ENCODE measurements at regions not wholly inside any gene's neighbourhood (a gene's known extent, or its start where the extent isn't known, plus 50 kb on each side); places are given as distances from the start of the nearest gene placed in this dataset.

DNA sequence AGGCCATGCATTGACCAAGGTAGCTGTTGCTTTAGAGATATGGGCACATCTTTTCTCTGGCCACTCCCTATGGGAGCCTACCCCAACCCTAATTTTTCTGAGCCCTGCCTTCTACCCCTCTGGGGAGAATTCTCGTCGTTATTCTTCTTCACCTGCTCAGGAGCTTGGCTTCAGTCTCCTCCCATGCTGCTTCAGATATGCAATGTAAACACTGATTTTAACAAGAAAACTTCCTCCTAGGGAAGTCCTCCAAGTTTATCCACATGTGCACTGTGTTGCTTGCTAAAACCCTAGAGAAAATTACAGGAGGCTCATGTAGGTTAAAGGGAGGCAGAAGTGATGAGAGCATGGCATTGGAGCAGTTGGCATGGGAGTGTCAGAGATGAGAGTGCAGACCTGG, 445.2 kb upstream of the MDFIC2 start:
- DNase-seq (ENCODE audit: low spot score), result no peak
- TF ChIP-seq, protein P1, sequence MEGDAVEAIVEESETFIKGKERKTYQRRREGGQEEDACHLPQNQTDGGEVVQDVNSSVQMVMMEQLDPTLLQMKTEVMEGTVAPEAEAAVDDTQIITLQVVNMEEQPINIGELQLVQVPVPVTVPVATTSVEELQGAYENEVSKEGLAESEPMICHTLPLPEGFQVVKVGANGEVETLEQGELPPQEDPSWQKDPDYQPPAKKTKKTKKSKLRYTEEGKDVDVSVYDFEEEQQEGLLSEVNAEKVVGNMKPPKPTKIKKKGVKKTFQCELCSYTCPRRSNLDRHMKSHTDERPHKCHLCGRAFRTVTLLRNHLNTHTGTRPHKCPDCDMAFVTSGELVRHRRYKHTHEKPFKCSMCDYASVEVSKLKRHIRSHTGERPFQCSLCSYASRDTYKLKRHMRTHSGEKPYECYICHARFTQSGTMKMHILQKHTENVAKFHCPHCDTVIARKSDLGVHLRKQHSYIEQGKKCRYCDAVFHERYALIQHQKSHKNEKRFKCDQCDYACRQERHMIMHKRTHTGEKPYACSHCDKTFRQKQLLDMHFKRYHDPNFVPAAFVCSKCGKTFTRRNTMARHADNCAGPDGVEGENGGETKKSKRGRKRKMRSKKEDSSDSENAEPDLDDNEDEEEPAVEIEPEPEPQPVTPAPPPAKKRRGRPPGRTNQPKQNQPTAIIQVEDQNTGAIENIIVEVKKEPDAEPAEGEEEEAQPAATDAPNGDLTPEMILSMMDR (IDR thresholded peaks at IDR 0.05), result no peak
- no peak for ATAC-seq (ENCODE audit: low FRiP score)

DNA sequence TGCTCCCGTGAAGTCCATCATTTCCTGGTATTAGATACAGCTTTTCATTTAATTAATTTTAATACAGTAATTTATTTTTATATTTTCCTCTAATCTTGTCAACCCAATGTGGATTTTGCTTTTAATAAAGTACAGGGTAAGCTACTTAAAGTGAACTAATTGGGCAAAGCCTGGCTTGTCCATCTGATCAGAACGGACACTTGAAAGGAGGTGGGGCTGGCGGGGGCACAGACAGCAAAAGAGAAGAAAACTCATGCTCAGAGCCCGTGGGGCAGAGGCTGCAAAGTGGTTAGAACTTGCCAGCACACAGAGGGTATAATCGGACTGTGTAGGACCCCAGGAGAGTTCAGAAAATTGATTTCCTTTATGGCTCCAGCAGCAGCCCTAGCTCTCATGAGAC, 443.1 kb upstream of the MDFIC2 start:
- TF ChIP-seq, protein P1 (IDR thresholded peaks at IDR 0.05), result no peak
- DNase-seq (ENCODE audit: low spot score) (no peak), ATAC-seq (ENCODE audit: low FRiP score) (no peak)

DNA sequence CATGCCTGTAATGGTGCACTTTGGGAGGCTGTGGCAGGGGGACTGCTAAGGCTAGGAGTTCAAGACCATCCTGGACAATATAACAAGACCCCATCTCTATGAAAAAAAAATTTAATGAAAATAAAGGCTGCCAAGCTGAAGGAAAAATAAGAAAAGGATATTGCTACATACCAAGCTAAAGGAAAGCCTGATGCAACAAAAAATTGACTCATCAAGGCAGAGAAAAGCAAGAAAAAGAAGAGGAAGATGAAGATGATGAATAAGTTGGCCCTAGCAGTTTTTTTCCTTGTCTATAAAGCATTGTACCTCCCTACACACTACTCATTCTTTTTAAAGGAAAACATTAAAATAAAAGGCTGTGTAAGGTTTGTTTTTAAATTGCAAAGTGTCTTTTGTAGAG, 441.9 kb upstream of the MDFIC2 start:
- ATAC-seq (ENCODE audit: low FRiP score) (no peak), DNase-seq (ENCODE audit: low spot score) (no peak)
- TF ChIP-seq, protein P1 (IDR thresholded peaks at IDR 0.05), result no peak

DNA sequence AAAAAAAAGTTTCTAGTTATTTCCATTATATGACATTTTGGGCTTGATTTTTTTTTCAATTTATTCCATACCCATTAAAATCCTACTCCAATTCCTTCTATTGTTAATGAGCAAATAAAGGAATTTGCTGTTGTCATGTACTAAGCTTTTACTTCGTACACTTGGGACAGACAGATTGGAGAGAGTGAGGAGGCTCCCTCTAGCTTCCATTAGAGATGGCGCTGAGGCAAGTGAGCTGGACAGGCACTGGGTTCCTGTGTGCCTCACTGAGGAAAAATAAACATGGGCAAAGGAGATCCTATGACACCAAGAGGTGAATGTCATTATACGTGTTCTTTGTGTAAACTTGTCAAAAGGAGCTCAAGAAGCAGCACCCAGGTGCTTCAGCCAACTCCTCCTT, 441.1 kb upstream of the MDFIC2 start:
- ATAC-seq (ENCODE audit: low FRiP score), result no peak
- TF ChIP-seq, protein P1 (IDR thresholded peaks at IDR 0.05), result no peak
- no peak for DNase-seq (ENCODE audit: low spot score)

DNA sequence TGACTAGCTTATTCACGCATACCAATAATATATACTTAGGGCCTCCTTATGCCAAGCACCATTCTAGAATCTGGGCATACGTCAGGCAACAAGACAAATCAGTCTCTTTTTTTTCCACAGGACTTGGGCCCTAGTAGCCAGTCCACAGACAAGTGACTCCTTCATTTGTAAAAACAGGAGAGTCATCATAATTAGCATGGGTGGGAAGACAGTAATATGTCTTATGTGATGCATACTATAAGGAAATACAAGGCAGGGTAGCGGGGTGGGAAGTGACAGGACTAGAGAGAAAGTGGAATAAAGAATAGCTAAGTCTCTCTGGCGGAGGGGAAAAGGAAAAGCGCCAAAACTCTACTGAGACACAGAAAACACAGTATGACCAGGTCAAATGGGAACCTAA, 439.6 kb upstream of the MDFIC2 start:
- TF ChIP-seq, protein P1 (IDR thresholded peaks at IDR 0.05), result no peak
- DNase-seq (ENCODE audit: low spot score), result no peak
- no peak for ATAC-seq (ENCODE audit: low FRiP score)

DNA sequence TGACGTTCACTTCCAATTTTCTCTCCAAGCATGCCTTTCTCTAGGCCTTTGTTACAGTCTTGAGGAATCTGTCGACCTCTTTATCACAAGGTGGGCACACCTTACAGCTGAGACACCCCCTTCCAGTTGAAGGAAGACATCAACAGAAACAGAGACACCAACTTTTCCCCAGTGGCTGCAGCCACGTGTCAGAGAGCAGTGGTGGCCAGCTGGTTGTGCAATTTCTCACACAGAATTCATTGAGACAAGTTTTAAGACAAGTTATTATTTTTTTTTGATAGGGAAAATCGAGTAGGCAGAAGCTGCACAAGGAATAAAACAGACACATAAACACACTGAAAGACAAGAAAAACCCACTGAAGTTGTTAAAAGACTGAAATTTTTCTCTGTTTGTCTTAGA, 436.7 kb upstream of the MDFIC2 start:
- no peak for ATAC-seq (ENCODE audit: low FRiP score)
- TF ChIP-seq, protein P1 (IDR thresholded peaks at IDR 0.05), result no peak
- DNase-seq (ENCODE audit: low spot score), result no peak

DNA sequence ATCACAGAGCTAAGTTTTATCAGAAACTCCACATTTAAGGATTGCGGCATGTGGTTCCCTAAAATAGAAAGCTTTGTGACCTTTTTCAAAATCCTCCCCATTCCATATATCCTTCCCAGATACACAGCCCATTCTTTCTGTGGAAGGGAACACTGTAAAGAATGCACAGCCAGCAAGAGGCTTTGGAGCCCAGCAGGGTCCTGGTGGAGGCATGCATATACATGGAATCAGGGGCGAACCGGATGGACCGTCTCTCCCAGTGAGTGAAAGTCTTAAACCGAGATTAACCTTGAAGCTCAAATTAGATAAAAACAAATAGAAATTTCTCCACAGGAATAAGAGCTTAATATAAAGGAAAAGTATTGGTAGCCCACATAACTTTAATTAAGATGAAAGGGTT, 436.2 kb upstream of the MDFIC2 start:
- no peak for ATAC-seq (ENCODE audit: low FRiP score)
- TF ChIP-seq, protein P1 (IDR thresholded peaks at IDR 0.05), result no peak
- no peak for DNase-seq (ENCODE audit: low spot score)

Data from omental fat pad (tissue), 3 donors.